Fibroblast of the aortic adventitia (primary cell): ENCODE measurements at regions not wholly inside any gene's neighbourhood (a gene's known extent, or its start where the extent isn't known, plus 50 kb on each side); places are given as distances from the start of the nearest gene placed in this dataset.

Experiments
- DNase-seq: peaks from one replicate; pipeline ENCODE4 v3.0.0-alpha.2; 2010; ENCODE audit warnings: low read depth
- H3K4me3 ChIP-seq: 2 replicates; pipeline ENCODE4 v1.5.1; 2011; ENCODE audit warnings: low read depth, mild to moderate bottlenecking, control low read depth, low read length, moderate library complexity
- TF ChIP-seq, protein P1 (sequence below): IDR thresholded peaks from 2 replicates; pipeline ENCODE4 v1.5.1; 2011; ENCODE audit warnings: mild to moderate bottlenecking, low read length, control low read depth, inconsistent platforms; ENCODE audit not compliant: insufficient read depth

DNA sequence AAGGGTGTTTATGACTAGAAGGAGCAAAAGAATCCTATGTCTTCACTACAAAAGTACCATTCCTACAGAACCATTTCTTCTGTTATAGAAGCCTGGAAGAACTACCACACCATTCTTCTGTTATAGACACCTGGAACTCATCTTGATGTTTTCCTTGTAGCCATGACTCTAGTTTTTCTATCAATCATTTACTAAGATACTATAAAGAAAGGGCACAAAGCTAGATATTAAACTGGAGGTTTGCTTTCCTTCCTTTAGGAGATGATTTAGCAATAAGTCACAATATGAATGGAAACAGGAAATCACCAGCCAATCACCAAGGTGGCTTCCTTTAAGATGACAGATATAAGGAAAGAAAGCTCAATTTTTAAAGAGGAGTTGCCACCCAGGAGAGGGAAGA lies 100.3 kb upstream of the NEUROD1 start:
- TF ChIP-seq, protein P1, sequence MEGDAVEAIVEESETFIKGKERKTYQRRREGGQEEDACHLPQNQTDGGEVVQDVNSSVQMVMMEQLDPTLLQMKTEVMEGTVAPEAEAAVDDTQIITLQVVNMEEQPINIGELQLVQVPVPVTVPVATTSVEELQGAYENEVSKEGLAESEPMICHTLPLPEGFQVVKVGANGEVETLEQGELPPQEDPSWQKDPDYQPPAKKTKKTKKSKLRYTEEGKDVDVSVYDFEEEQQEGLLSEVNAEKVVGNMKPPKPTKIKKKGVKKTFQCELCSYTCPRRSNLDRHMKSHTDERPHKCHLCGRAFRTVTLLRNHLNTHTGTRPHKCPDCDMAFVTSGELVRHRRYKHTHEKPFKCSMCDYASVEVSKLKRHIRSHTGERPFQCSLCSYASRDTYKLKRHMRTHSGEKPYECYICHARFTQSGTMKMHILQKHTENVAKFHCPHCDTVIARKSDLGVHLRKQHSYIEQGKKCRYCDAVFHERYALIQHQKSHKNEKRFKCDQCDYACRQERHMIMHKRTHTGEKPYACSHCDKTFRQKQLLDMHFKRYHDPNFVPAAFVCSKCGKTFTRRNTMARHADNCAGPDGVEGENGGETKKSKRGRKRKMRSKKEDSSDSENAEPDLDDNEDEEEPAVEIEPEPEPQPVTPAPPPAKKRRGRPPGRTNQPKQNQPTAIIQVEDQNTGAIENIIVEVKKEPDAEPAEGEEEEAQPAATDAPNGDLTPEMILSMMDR: no peak

GRCh38 chr2:181781078-181781786 lies 100.9 kb upstream of the NEUROD1 start:
- H3K4me3 ChIP-seq: no peak overlapping the region
- TF ChIP-seq, protein P1: no peak

More for the DNA sequence above, 100.3 kb upstream of the NEUROD1 start:
- H3K4me3 ChIP-seq: no peak overlapping the region
- DNase-seq: no peak

GRCh38 chr2:181782660-181783059 lies 102.3 kb upstream of the NEUROD1 start:
- TF ChIP-seq, protein P1: no peak
- H3K4me3 ChIP-seq: no peak overlapping the region
- DNase-seq: no peak

More at GRCh38 chr2:181781078-181781786, 100.9 kb upstream of the NEUROD1 start:
- DNase-seq: no peak

DNA sequence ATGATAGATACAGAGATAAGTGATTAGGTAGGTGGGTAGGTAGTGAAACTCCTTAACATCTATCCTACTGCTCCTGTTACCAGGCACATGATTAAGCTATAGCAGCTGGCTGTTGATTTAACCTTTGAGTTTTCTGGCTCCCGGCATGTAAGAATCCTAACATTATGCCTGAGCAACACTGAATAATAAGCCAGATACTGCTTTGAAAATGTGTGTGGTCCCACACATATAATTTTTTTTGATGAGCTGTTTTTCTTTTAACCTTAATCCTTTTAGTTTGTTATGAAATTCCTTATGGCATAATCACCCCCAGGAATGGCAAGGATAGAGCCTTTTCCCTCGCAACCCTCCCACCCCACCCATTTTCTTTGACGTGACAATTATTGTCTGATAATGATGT lies 104.2 kb upstream of the NEUROD1 start:
- no peak overlapping the region for H3K4me3 ChIP-seq
- DNase-seq: peak; percentile 52

DNA sequence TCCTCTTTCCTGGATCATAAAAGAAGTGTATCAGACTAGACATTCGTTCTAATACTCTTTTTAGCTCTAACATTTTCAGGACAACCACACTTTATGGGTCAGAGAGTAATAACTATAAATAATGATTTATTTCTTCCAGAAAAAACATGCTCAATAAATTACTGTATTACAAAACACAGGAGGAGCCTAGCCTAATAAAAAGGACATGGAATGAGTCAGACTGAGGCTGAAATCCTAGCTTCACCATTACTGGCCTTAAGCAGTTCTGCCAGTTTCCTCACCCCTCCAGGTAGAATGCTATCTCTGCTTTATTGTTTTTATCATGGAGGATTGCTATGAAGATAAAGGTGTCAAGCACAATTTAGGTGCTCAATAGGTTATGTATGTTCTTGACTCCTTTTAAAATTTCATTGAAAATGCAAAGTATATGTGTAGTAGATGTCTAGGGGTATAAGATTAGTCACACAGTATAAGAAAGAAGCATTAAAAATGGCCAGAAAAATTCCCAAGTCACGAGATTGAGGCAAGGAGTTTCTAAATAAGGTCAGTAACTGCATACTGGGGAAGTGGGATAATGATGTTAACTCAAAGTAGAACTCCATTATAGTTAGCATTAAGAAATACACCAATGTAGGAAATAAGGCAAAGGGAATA lies 105.5 kb upstream of the NEUROD1 start:
- H3K4me3 ChIP-seq: no peak overlapping the region
- TF ChIP-seq, protein P1: no peak
- peak; percentile 60 for DNase-seq

More for the DNA sequence above, 104.2 kb upstream of the NEUROD1 start:
- TF ChIP-seq, protein P1: no peak

DNA sequence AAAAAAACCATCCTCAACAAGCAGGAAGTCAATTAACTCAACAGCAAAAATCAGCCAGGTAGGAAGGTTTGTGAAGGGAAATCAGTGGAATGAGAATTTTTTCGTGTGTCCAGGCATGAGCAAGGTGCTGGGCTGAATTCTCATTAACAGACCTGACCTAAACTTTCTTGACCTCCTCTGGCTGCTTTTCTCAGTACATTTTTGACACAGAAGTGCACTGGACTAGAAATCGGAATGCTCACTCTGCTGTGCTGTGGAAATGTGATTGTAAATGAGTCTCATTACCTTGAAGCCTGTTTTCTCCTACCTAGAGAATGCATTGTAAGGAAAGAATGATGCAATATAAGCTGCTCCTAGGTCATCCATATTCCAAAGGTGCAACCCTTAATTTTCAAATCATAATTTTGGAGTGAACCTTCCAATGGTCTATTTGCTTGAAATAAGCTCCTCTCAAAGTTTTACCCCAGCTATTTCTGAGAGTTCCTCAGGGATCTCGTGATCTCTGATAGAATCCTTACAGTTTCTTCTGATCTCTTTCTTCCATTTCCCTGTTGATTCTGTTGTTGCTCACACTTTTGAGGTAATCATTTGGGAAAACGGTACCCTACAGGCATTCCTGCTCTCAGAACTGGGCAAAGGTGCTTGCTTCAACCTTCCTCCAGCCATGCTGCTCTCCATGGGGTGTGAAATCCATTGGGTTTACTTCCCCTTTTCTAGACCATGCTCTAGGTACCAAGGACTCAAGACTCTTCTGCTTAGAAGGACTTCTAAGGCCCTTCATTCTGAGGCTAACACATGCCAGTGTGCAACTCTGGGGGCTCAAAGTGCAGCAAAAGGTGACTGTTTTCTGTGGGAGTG lies 104.9 kb upstream of the ITPRID2 start:
- TF ChIP-seq, protein P1: no peak
- no peak for DNase-seq
- H3K4me3 ChIP-seq: no peak overlapping the region
